HTR-8/SVneo (cell line): ENCODE measurements at regions not wholly inside any gene's neighbourhood (a gene's known extent, or its start where the extent isn't known, plus 50 kb on each side); places are given as distances from the start of the nearest gene placed in this dataset.
"Not testable (repeated sequence)": the region's sequence is repeated elsewhere in the genome, so short reads cannot be mapped to it uniquely, and the experiment has no call there.

Experiments used
- DNase-seq: peaks from one replicate; pipeline ENCODE4 v3.0.0; 2011; ENCODE audit warnings: low spot score, mixed read lengths; ENCODE audit not compliant: insufficient read length
- FAIRE-seq: peaks from 2 replicates; lab custom pipeline; 2011; peaks lifted over from hg19 to GRCh38; lab: Jason Lieb, UNC

DNA sequence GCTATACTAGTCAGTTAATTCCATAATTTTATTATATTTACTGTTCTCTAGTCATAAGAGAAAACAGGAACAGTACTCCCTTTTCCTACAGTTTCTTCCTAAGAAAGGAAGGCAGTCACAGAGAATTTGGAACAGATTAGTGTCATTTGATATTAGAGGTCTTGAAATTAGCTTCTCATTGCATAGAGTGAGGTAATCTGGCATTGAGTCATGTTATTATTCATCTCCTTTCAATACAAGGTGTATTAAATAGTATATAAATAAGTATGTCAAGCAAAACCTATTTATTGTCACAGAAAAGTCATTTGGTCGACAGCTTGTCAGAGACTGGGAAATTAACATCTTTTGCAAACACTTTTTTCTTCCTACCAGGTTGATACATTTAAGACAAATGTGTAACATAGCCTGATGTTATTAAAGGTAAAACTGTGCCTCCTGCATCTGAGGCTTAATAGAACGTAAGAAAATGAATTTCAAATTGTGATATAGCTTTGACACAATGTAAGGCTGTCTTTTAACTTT, 753.1 kb upstream of the FRG1 start:
- DNase-seq (no peak), FAIRE-seq (no peak)

- DNase-seq: no peak
Observed at GRCh38 chr4:189198624-189199023, 742.0 kb upstream of the FRG1 start.

DNA sequence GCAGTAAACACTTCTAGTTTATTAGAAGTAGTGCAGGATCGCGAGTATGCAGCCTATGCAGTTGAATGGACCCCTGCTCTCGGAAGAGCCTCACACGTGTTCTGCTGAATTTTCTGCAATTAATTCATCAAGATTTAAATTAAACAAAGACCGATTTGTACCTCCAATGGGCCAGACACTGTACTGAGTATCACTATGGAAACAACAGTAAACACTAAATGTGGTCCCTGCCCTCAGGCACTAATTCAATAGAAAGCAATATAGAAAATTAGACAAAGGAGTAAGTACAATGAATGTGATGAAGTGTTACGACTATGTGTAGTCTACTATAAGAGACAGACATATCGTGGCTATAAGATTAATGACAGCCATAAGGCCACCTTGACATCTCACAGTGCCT, 740.3 kb upstream of the FRG1 start:
- DNase-seq (no peak), FAIRE-seq (no peak)

More at GRCh38 chr4:189198624-189199023, 742.0 kb upstream of the FRG1 start:
- FAIRE-seq: no peak

DNA sequence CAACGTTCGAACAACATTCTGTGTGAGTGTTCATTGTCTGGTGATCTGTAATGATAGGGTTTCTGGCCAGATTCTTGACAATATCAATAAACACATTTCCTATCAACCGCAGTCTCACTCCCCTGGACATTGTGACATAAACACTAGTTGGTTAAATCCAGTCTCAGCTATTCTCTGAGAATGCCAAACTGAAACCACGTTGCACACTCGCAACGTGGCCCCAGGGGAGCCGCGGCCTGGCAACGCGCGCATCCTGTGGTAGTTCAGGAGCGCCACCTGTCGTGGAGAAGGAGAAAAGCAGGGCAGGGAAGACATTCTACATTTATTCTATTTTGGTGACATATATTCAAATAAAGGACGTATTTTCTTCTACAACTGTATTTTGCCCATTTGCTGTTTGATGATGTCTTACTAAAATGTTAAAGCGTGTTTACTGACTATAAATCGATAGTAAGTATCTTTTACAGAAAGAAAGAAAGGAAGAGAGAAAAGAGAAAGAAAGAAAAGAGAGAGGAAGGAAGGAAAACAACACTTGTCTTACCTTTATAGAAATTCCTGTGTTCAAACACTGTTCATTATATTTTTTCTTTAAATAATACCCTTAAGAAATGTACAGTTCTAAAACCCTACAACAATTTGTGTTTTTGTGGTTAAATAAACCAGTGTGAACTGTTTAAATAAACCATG, 738.3 kb upstream of the FRG1 start:
- FAIRE-seq: peak; percentile 91
- DNase-seq: peak; percentile 57

DNA sequence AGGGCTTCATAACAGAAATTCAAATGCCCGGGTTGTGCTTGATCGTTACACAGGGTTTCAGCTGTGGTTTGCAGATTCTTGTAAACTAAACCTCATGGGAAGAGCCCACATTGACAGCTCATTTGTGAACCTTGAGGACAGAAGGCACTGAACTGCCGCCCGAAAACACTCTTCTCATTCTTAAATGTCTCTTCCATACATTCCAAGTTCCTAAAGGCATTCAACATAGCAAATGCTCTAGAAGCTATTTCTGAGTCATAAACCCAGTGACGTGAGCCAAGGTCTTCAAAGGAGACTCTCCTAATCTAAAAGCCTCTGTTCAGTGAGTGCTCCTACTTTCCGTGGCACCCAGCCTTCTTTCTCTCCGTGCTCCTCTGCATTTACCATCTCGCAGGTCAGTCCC, 737.8 kb upstream of the FRG1 start:
- FAIRE-seq (no peak), DNase-seq (peak; percentile 13)

- no peak for DNase-seq
- no peak for FAIRE-seq
Observed at GRCh38 chr4:189204616-189205015, 736.1 kb upstream of the FRG1 start.

DNA sequence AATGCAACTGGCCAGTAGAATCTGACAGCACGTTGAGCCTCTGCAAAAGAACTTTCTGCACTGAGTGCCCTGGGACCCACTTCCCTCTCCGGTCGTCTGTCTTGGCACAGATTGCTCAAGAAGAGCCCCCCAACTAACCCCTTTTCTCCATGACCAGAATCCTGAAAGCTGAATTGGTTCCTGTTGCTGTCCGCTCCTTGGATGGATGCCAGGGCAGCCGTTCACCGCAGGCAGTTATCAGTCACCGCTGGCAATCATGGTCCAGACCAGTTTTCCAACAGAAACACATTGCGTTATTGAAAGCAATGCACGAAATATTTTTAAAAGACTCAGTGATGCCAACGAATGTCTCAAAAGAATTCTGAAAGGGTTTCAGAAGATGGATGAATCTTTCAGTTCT, 733.7 kb upstream of the FRG1 start:
- DNase-seq (no peak), FAIRE-seq (no peak)

- DNase-seq (no peak), FAIRE-seq (no peak)
Observed at GRCh38 chr4:189207872-189208271, 732.8 kb upstream of the FRG1 start.

GRCh38 chr4:189215574-189215973, 725.1 kb upstream of the FRG1 start:
- no peak for DNase-seq
- no peak for FAIRE-seq

GRCh38 chr4:189221691-189222090, 719.0 kb upstream of the FRG1 start:
- DNase-seq: no peak
- FAIRE-seq: no peak

- DNase-seq (no peak), FAIRE-seq (no peak)
Observed at GRCh38 chr4:189228726-189229125, 711.9 kb upstream of the FRG1 start.

DNA sequence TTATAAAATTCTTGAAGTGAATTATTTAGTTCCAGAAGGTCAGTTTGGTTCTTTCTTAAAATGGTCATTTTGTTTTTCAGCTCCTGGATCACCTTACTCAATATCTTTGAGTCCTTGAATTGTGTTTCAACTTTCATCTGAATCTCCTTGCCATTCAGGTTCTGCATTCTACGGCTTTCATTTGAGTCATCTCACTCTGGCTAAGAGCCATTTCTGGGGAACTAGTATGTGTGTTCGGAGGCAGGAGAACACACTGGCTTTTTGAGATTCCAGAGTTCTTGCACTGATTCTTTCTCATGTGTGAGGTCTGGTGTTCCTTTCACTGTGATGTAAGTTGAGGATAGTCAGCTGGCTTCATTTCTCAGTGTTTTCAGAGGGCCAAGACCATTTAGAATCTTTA, 708.4 kb upstream of the FRG1 start:
- FAIRE-seq: no peak

GRCh38 chr4:189233754-189234153, 706.9 kb upstream of the FRG1 start:
- DNase-seq: not testable (repeated sequence)
- FAIRE-seq: peak; percentile 100

More for the DNA sequence above, 708.4 kb upstream of the FRG1 start:
- DNase-seq: no peak

- peak; percentile 96 for FAIRE-seq
- not testable (repeated sequence) for DNase-seq
Observed at GRCh38 chr4:189234948-189235347, 705.7 kb upstream of the FRG1 start.

DNA sequence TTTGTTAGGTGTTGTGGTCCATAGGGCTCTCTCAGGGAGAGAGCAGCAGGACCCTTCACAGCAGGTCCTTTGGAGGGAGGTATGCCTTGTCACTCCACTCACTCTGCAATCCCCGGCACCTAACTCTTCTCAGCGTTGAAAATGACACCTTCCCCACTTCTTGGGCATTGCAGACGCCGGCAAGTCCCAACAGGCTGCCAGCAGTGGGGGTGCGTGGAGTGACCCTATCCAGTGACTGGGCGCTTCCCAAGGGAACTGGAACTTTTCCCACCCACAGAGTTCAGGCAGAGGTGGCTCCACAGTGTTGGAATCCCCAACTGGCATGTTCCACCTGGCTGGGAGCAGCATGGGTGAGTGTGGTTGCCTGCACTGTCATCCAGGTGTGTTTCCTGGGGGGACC, 705.1 kb upstream of the FRG1 start:
- no peak for FAIRE-seq

DNA sequence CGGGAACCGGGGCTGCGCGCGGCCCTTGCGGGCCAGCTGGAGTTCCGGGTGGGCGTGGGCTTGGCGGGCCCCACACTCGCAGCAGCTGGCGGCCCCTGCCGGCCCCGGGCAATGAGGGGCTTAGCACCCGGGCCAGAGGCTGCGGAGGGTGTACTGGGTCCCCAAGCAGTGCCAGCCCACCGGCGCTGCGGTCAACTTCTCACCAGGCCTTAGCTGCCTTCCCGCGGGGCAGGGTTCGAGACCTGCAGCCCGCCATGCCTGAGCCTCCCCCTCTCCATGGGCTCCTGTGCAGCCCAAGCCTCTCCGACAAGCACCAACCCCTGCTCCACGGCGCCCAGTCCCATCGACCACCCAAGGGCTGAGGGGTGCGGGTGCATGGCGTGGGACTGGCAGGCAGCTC, 704.4 kb upstream of the FRG1 start:
- not testable (repeated sequence) for DNase-seq, FAIRE-seq

More for the DNA sequence above, 705.1 kb upstream of the FRG1 start:
- DNase-seq: no peak

DNA sequence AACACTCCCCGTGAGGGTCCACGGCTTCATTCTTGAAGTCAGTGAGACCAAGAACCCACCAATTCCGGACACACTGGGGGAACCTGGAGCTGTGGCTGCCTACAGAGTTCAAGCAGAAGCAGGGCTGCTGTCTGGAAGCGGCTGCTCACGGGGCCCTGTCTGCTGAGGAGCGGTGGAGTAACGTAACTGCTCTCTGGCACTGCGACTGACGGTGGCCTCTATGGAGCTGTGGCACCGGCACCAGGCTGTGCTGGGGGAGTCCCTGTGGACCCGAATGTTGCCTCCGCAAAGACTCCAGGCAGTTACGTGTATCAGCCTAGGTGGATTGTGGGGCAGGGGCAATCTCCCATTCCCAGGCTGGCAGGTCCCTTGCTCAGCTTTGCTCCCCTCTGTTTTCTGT, 703.3 kb upstream of the FRG1 start:
- DNase-seq (no peak), FAIRE-seq (no peak)

GRCh38 chr4:189255636-189256035, 685.0 kb upstream of the FRG1 start:
- FAIRE-seq: no peak
- no peak for DNase-seq

DNA sequence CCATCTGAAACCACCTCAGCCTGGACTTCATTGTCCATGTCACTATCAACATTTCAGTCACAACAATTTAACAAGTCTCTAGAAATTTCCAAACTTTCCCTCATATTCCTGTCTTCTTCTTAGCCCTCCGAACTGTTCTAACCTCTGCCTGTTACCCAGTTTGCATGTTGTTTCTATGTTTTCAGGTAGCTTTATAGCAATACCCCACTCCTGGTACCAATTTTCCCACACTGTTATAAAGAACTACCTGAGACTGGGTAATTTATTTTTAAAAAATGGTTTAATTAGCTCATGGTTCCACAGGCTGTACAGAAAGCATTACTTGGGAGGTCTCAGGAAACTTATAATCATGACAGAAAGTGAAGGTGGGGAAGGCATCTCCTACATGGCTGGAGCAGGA, 679.2 kb upstream of the FRG1 start:
- FAIRE-seq (no peak), DNase-seq (no peak)

DNA sequence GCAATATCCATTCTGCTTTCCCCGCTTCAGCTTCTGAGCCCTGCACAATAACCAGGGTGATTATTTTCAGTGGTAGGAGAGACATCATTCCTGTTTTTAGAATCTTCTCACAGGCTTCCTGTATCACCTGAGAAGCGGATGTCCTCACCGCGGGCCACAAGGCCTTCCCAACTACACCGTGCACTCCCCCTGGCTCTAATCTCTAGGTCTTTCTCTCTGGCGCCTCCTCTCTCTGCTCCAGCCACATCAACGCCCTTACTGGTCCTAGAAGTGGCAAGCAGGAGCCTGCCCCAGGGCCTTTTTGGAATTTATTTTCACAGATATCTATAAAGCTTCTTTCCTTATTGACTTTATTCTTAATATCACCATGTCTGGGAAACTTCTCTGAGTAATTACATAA, 675.2 kb upstream of the FRG1 start:
- no peak for DNase-seq
- no peak for FAIRE-seq

GRCh38 chr4:189267312-189267965, 673.2 kb upstream of the FRG1 start:
- FAIRE-seq: no peak
- no peak for DNase-seq
